ENCODE measurements at regions not wholly inside any gene's neighbourhood (a gene's known extent, or its start where the extent isn't known, plus 50 kb on each side); places are given as distances from the start of the nearest gene placed in this dataset.

- DNase-seq, result no peak
Observed at GRCh38 chr1:187313115-187313514, 484.4 kb downstream of the PLA2G4A start.

- no peak for DNase-seq
Observed at GRCh38 chr1:187326557-187326956, 497.8 kb downstream of the PLA2G4A start.

DNA sequence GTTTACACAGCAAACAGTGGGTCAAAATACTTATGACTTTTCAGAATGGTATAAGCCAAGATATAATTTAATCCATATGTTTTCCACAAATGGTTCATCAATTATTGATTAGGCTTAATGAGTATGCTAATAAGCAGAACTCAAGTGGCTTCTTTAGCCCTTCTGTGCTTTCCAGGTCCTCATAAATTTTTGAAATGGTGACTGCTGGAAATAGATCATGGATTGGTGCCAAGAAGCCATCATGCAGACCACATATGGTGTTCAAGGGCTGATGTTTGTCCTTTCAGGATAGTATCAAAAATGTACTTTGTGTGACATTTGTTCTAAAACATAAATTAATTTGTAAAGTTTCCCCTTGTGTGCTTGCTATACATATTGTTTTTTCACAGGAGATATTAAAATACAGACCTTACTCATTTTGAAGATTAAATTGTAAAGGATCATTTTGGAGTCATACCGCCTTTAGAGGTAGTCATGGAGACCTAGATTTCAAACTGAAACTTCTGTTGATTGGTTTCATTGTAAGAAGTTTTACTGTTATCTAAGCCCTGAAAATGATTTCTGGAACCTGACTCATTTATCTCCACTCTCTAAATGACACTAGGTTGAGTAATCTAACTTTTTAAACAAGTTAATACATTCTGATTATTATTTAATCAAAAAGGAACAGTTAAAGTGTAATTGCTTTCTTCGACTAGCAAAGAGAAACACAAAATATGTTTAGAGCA lies 507.9 kb downstream of the PLA2G4A start:
- no peak for DNase-seq

GRCh38 chr1:187338762-187339412 lies 510.1 kb downstream of the PLA2G4A start:
- DNase-seq, result no peak

DNA sequence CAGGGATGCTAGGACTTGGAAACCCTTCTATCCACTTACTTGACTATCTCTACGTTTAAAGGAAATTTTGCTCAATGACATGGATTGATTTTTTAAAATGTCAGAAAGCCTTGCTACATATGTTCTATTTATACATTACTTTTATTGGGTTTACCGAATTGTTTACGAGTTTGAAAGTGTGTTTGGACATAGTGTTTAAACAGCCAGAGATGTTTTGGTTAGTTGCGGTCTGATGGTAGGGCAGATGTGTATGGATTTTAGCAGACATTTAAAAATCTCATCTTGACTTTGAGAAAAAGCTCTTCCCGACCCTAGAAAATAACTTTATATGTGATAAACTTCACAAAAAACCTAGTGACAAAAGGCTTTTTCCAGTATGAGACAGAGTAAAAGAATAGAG lies 513.7 kb downstream of the PLA2G4A start:
- DNase-seq, result no peak

GRCh38 chr1:187374082-187374481 lies 545.3 kb downstream of the PLA2G4A start:
- no peak for DNase-seq

DNA sequence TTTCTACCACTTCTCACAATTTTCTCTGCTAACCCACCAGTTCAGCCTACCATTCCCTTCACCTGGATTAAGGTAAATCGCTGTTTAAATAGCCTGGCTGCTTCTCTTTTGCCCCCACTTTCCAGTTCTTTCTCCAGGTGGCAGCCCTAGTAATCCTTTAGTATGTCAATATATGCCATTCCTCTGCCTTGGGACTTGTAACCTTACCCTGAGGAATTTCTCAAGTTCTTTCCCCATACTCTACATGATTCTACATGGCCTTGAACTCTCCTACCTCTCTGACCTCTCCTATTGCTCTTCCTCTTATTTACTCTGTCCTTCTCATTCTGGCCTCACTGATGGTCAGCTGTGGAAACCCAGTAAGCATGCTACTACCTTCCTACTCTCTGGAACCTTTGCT lies 546.0 kb downstream of the PLA2G4A start:
- DNase-seq, result no peak

GRCh38 chr1:187383366-187383765 lies 554.6 kb downstream of the PLA2G4A start:
- no peak for DNase-seq

GRCh38 chr1:187384504-187384903 lies 555.8 kb downstream of the PLA2G4A start:
- DNase-seq, result no peak

- DNase-seq, result no peak
Observed at GRCh38 chr1:187390215-187390818, 561.6 kb downstream of the PLA2G4A start.

GRCh38 chr1:187396226-187396625 lies 567.5 kb downstream of the PLA2G4A start:
- no peak for DNase-seq

DNA sequence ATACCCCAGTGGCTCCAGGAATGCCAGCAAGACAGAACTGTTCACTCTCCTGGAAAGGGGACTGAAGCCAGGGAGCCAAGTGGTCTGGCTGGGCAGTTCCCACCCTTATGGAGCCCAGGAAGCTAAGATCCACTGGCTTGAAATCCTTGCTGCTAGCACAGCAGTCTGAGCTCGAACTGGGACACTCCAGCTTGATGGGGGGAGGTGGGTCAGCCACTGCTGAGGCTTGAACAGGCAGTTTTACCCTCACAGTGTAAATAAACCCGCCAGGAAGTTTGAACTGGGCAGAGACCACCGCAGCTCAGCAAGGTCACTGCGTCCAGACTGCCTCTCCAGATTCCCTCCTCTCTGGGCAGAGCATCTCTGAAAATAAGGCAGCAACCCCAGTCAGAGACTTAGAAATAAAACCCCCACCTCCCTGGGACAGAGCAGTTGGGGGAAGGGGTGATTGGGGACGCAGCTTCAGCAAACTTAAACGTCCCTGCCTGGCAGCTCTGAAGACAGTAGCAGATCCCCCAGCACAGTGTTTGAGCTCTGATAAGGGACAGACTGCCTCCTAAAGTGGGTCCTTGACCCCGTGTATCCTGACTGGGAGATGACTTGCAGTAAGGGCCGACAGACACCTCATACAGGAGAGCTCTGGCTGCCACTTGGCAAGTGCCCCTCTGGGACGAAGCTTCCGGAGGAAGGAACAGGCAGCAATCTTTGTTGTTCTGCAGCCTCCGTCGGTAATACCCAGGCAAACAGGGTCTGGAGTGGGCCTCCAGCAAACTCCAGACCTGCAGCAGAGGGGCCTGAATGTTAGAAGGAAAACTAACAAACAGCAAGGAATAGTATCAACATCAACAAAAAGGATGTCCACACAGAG lies 568.4 kb downstream of the PLA2G4A start:
- no peak for DNase-seq

GRCh38 chr1:187408212-187409004 lies 579.7 kb downstream of the PLA2G4A start:
- DNase-seq, result no peak

DNA sequence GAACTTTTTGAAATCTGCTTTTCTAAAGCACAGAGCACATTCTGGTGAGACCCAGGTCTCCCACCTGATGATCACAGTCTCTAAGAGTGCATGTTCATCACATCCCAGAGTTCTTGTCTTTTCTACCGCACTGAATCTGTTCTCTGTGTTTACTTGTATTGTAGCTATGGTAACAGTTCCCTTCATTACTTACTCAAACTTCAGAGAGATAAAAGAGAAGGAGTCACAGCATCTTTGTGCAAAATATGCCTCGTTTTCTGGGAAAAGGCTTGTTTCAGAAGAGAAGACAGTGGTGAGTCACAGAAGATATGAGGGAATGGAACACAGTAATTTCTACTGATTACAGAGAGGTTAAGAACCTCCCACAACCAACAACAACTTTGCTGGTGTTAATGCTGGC lies 580.6 kb downstream of the PLA2G4A start:
- DNase-seq, result no peak

DNA sequence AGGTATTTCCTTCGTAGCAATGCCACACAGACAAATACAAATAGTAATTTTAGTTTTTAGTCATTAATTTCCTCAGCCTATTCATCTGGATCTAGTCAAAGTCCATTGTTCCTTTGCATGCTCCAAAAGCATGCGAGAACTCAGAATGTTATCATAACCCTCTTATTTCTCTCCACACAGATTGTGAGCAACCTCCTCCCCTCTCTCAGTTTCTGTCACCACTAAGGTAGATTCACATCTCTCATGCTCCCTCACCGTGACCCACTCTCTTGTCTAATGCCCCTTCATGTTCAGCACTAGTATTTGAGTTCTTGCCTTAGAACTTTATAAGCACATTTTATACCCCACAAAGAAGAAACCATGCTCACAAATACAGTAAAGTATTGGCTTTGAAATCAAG lies 582.4 kb downstream of the PLA2G4A start:
- no peak for DNase-seq

- no peak for DNase-seq
Observed at GRCh38 chr1:187413405-187414169, 584.8 kb downstream of the PLA2G4A start.

- no peak for DNase-seq
Observed at GRCh38 chr1:187415065-187415464, 586.3 kb downstream of the PLA2G4A start.

DNA sequence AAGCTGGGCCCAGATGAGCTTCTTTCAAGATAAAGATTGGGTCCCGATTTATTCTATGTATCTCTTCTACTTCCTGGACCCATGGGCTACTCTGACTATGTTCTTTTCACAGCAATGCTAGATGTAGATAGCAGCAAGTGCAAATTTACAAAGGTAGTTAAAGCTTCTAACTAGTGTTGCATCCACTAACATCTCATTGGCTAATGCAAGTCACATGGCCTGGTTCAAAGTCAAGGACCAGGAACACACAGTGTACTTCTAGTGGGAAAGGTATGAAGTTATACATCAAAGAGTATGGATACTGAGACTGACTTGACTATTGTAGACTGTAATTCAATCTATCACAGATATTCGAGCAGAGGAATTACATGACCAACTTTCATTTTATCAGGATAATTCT lies 588.8 kb downstream of the PLA2G4A start:
- no peak for DNase-seq

DNA sequence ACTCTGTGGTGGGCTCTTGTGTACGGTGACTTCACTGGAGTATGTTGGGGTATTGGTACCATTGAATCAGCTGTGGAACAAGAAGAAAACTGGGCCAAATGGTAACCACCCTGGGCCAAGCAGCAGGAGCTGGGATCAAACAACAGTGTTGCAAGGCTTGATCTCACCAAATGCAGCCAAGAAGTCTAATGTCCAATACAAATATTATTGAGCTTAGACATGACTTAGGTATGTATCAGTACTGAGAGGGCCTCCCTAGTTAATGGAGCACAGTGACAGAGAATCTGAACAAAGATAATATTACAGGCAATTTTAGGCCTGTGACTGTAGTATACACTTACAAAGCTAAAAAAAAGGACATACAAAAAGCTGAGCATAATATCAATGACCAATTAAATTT lies 604.8 kb downstream of the PLA2G4A start:
- DNase-seq, result no peak

GRCh38 chr1:187442603-187443002 lies 613.9 kb downstream of the PLA2G4A start:
- DNase-seq, result no peak

DNA sequence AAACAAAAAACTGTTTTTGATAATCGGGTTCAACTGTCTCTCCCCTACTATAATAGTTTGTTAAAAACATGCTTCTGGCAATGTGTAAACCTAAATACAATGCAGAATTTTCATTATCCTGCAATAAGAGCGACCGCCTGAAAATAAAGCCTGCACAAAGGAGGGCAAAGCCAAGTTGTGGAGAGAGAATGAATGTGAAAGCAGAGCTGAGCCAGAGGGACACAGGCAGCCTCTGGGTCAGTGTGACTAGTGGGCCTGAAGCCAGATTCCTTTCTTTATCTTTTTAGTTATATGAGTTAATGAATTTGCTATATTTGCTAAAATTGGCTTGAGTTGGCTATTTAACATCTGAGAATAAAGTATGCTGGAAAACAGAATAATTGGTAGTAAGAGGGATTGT lies 615.2 kb downstream of the PLA2G4A start:
- no peak for DNase-seq

- DNase-seq, result no peak
Observed at GRCh38 chr1:187445066-187445465, 616.3 kb downstream of the PLA2G4A start.
